SK-N-SH (cell line): ENCODE measurements at regions not wholly inside any gene's neighbourhood (a gene's known extent, or its start where the extent isn't known, plus 50 kb on each side); places are given as distances from the start of the nearest gene placed in this dataset.

Source experiments
- CTCF ChIA-PET: fragments of 300-600, 350-600 bp; formaldehyde crosslinking; extraction: SDS; loops from one replicate; lab custom pipeline; 2021; lab: Yijun Ruan, JAX
- POLR2A ChIA-PET: fragments of 350-600 bp; sonication (Branson Sonifier 250); formaldehyde crosslinking; extraction: SDS; loops from one replicate; lab custom pipeline; 2020; ENCODE audit warnings: antibody characterized with exemption, inconsistent platforms; lab: Yijun Ruan, JAX
- DNase-seq: peaks from one replicate; pipeline ENCODE4 v3.0.0; 2012
- H2AFZ ChIP-seq: fragments of 200-600 bp; sonication (generic); 2 replicates; pipeline ENCODE4 v1.8.1; 2016; ENCODE audit warnings: antibody characterized with exemption, mild to moderate bottlenecking, low read depth
- H3F3A ChIP-seq: fragments of 200-600 bp; sonication (generic); replicated peaks from 2 replicates; pipeline ENCODE3; 2016; ENCODE audit warnings: antibody characterized with exemption, mild to moderate bottlenecking; ENCODE audit not compliant: insufficient read depth
- H3K27ac ChIP-seq, 2 experiments: fragments of 200-500 bp in 1 of 2; fragments of 200-600 bp in 1 of 2; sonication (Bioruptor generic) in 1 of 2; sonication (generic), shearing (Covaris generic) in 1 of 2; 2 replicates each; pipeline versions ENCODE4 v1.5.1 to v1.6.1; 2014 to 2016; ENCODE audit warnings: low read depth in 2 of 2, inconsistent platforms in 1 of 2, low read length in 1 of 2, mild to moderate bottlenecking in 1 of 2, mixed read lengths in 1 of 2
- H3K27me3 ChIP-seq: fragments of 200-600 bp; sonication (generic), shearing (Covaris generic); 2 replicates; pipeline ENCODE4 v1.6.1; 2016; ENCODE audit warnings: mixed run types; ENCODE audit not compliant: insufficient read depth
- H3K36me3 ChIP-seq, 2 experiments: fragments of 200-500 bp in 1 of 2; fragments of 200-600 bp in 1 of 2; sonication (Bioruptor generic) in 1 of 2; sonication (generic) in 1 of 2; replicated peaks in 1 of 2; 2 replicates each; pipeline versions ENCODE3 to v1.5.1; 2014 to 2016; ENCODE audit warnings: low read length in 1 of 2, mild to moderate bottlenecking in 1 of 2; ENCODE audit not compliant: insufficient read depth in 2 of 2, control insufficient read depth in 1 of 2
- H3K4me1 ChIP-seq, 2 experiments: fragments of 200-500 bp in 1 of 2; fragments of 200-600 bp in 1 of 2; sonication (Bioruptor generic) in 1 of 2; sonication (generic), shearing (Covaris generic) in 1 of 2; 2 replicates each; pipeline versions ENCODE4 v1.5.1 to v1.6.1; 2014 to 2016; ENCODE audit warnings: low read depth in 1 of 2, low read length in 1 of 2, mixed run types in 1 of 2; ENCODE audit not compliant: insufficient read depth in 2 of 2, control insufficient read depth in 1 of 2
- H3K4me2 ChIP-seq: fragments of 200-600 bp; sonication (generic), shearing (Covaris generic); 2 replicates; pipeline ENCODE4 v1.6.1; 2017; ENCODE audit warnings: mixed run types
- H3K4me3 ChIP-seq, 2 experiments: fragments of 200-500 bp in 1 of 2; fragments of 200-600 bp in 1 of 2; sonication (Bioruptor generic) in 1 of 2; sonication (generic), shearing (Covaris generic) in 1 of 2; 2 replicates each; pipeline versions ENCODE4 v1.5.1 to v1.8.1; 2014 to 2016; ENCODE audit warnings: low read depth in 2 of 2, inconsistent platforms in 1 of 2, low read length in 1 of 2, mild to moderate bottlenecking in 1 of 2, mixed read lengths in 1 of 2, moderate library complexity in 1 of 2
- H3K79me2 ChIP-seq: fragments of 200-600 bp; sonication (generic); 2 replicates; pipeline ENCODE4 v1.8.1; 2017; ENCODE audit warnings: mild to moderate bottlenecking; ENCODE audit not compliant: insufficient read depth
- H3K9ac ChIP-seq: fragments of 200-600 bp; sonication (generic); 2 replicates; pipeline ENCODE4 v1.6.1; 2017; ENCODE audit warnings: mixed run types
- H3K9me2 ChIP-seq: fragments of 200-600 bp; sonication (generic); 2 replicates; pipeline ENCODE4 v1.6.1; 2017; ENCODE audit warnings: mixed run types
- H3K9me3 ChIP-seq: fragments of 200-600 bp; sonication (generic); 2 replicates; pipeline ENCODE4 v1.6.1; 2017; ENCODE audit warnings: mixed run types, mild to moderate bottlenecking, moderate library complexity
- H4K20me1 ChIP-seq: fragments of 200-600 bp; sonication (generic); 2 replicates; pipeline ENCODE4 v1.6.1; 2017; ENCODE audit warnings: mild to moderate bottlenecking, mixed run types; ENCODE audit not compliant: insufficient read depth
- ELF1 ChIP-seq: IDR thresholded peaks from 2 replicates; pipeline ENCODE4 v1.4.0; 2012
- EZH2phosphoT487 ChIP-seq: fragments of 200-600 bp; sonication (generic); IDR thresholded peaks from 2 replicates; pipeline ENCODE4 v1.6.1; 2017; ENCODE audit warnings: low read depth, mixed run types, mild to moderate bottlenecking, antibody characterized with exemption, moderate library complexity, borderline replicate concordance
- FOSL2 ChIP-seq: IDR thresholded peaks from 2 replicates; pipeline ENCODE4 v1.4.0; 2012; ENCODE audit warnings: low read depth, mild to moderate bottlenecking, moderate library complexity, borderline replicate concordance
- FOXM1 ChIP-seq: IDR thresholded peaks from 2 replicates; pipeline ENCODE4 v1.4.0; 2012; ENCODE audit warnings: low read depth, mild to moderate bottlenecking
- GABPA ChIP-seq: IDR thresholded peaks from 2 replicates; pipeline ENCODE4 v1.4.0; 2012; ENCODE audit warnings: low read depth, mild to moderate bottlenecking
- JUND ChIP-seq: IDR thresholded peaks from 2 replicates; pipeline ENCODE4 v1.4.0; 2012
- MXI1 ChIP-seq: IDR thresholded peaks from 2 replicates; pipeline ENCODE4 v1.6.1; 2012; ENCODE audit warnings: mild to moderate bottlenecking, low read depth, low read length, improper control_type of control experiment
- NFIC ChIP-seq: IDR thresholded peaks from 2 replicates; pipeline ENCODE4 v1.4.0; 2012; ENCODE audit warnings: borderline replicate concordance
- NRF1 ChIP-seq: IDR thresholded peaks from 2 replicates; pipeline ENCODE4 v1.6.1; 2012; ENCODE audit warnings: low read depth, mild to moderate bottlenecking, low read length
- RAD21 ChIP-seq: IDR thresholded peaks from 2 replicates; pipeline ENCODE4 v1.6.1; 2012; ENCODE audit warnings: mild to moderate bottlenecking, low read length
- RCOR1 ChIP-seq: fragments of 150-350 bp; IDR thresholded peaks from 2 replicates; pipeline ENCODE4 v1.6.1; 2017; ENCODE audit warnings: antibody characterized with exemption, low read length
- RFX5 ChIP-seq: IDR thresholded peaks from 2 replicates; pipeline ENCODE4 v1.6.1; 2012; ENCODE audit warnings: mild to moderate bottlenecking, improper control_type of control experiment, low read length
- RXRA ChIP-seq: IDR thresholded peaks from 2 replicates; pipeline ENCODE4 v1.4.0; 2012; ENCODE audit warnings: low read depth, mild to moderate bottlenecking, borderline replicate concordance
- SIN3A ChIP-seq: IDR thresholded peaks from 2 replicates; pipeline ENCODE4 v1.6.1; 2012; ENCODE audit warnings: low read depth, mild to moderate bottlenecking, low read length, moderate library complexity, borderline replicate concordance
- SMC3 ChIP-seq: IDR thresholded peaks from 2 replicates; pipeline ENCODE4 v1.6.1; 2012; ENCODE audit warnings: low read depth, low read length, improper control_type of control experiment
- TCF12 ChIP-seq: IDR thresholded peaks from 2 replicates; pipeline ENCODE4 v1.4.0; 2012
- TEAD4 ChIP-seq: IDR thresholded peaks from 2 replicates; pipeline ENCODE4 v1.4.0; 2012; ENCODE audit warnings: mild to moderate bottlenecking, borderline replicate concordance; ENCODE audit not compliant: insufficient read depth
- USF2 ChIP-seq: fragments of 150-350 bp; IDR thresholded peaks from 2 replicates; pipeline ENCODE4 v1.6.1; 2017; ENCODE audit warnings: antibody characterized with exemption, low read length, low read depth, borderline replicate concordance
- ZBTB33 ChIP-seq: IDR thresholded peaks from 2 replicates; pipeline ENCODE4 v1.4.0; 2012; ENCODE audit warnings: low read depth, borderline replicate concordance
- WGBS: methylation state at CpG from one replicate; pipeline ENCODE4 v1.1.6; 2017; ENCODE audit warnings: low lambda C conversion rate; 5-methylcytosine and 5-hydroxymethylcytosine counted together
- TF ChIP-seq, protein P1 (sequence below): IDR thresholded peaks from 2 replicates; pipeline ENCODE4 v1.6.1; 2012; ENCODE audit warnings: mild to moderate bottlenecking, low read depth, low read length, moderate library complexity

DNA sequence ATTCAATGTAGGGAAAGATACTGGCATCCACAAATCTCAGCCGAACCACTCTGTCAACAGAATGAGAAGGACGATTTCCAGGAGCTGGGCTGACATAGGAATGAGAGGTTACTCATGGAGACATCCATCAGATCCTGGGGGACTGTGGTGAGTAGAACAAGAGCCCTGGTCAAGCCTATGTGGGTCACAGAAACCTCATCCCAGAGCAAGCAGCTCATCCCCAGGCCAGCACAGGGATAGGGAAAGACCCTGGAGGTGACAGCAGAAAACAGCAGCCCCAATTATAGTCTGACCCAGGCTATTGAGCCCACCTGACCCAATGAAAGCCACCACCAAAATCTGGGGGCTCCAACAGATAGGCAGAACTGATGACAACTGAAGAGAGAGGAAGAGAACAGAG is 128.0 kb upstream of the SERPIND1 start:
- POLR2A ChIA-PET, result no interaction called here
- WGBS, result 19% methylated on average over 2 of the region's 2 CpGs
- Histone ChIP-seq H3K9ac (no peak overlapping the region), H3K9me3 (no peaks in the 10 kb centered on the region), H3K27me3 (no peaks in the 10 kb centered on the region), H3K4me3 (no peak overlapping the region), H3K79me2 (no peaks in the 10 kb centered on the region), H3K4me2 (no peak overlapping the region), H3F3A (no peaks in the 10 kb centered on the region), H4K20me1 (no peaks in the 10 kb centered on the region), H3K9me2 (no peaks in the 10 kb centered on the region), H2AFZ (no peak overlapping the region), H3K36me3 (no peaks in the 10 kb centered on the region), H3K4me1 (no peaks in the 10 kb centered on the region), H3K27ac (no peak overlapping the region)
- DNase-seq, result no peak
- TF ChIP-seq GABPA (no peak), RAD21 (no peak), ELF1 (no peak), ZBTB33 (no peak), RCOR1 (no peak), TCF12 (no peak), RFX5 (no peak), FOSL2 (no peak), NRF1 (no peak), SIN3A (no peak), RXRA (no peak), USF2 (no peak), NFIC (no peak), FOXM1 (no peak), SMC3 (no peak), MXI1 (no peak), TEAD4 (no peak), EZH2phosphoT487 (no peak), JUND (no peak)
- TF ChIP-seq, protein P1, sequence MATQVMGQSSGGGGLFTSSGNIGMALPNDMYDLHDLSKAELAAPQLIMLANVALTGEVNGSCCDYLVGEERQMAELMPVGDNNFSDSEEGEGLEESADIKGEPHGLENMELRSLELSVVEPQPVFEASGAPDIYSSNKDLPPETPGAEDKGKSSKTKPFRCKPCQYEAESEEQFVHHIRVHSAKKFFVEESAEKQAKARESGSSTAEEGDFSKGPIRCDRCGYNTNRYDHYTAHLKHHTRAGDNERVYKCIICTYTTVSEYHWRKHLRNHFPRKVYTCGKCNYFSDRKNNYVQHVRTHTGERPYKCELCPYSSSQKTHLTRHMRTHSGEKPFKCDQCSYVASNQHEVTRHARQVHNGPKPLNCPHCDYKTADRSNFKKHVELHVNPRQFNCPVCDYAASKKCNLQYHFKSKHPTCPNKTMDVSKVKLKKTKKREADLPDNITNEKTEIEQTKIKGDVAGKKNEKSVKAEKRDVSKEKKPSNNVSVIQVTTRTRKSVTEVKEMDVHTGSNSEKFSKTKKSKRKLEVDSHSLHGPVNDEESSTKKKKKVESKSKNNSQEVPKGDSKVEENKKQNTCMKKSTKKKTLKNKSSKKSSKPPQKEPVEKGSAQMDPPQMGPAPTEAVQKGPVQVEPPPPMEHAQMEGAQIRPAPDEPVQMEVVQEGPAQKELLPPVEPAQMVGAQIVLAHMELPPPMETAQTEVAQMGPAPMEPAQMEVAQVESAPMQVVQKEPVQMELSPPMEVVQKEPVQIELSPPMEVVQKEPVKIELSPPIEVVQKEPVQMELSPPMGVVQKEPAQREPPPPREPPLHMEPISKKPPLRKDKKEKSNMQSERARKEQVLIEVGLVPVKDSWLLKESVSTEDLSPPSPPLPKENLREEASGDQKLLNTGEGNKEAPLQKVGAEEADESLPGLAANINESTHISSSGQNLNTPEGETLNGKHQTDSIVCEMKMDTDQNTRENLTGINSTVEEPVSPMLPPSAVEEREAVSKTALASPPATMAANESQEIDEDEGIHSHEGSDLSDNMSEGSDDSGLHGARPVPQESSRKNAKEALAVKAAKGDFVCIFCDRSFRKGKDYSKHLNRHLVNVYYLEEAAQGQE, result no peak
- CTCF ChIA-PET, result no interaction called here
